ENCODE measurements at regions not wholly inside any gene's neighbourhood (a gene's known extent, or its start where the extent isn't known, plus 50 kb on each side); places are given as distances from the start of the nearest gene placed in this dataset.
"Not testable (repeated sequence)": the region's sequence is repeated elsewhere in the genome, so short reads cannot be mapped to it uniquely, and the experiment has no call there.

DNA sequence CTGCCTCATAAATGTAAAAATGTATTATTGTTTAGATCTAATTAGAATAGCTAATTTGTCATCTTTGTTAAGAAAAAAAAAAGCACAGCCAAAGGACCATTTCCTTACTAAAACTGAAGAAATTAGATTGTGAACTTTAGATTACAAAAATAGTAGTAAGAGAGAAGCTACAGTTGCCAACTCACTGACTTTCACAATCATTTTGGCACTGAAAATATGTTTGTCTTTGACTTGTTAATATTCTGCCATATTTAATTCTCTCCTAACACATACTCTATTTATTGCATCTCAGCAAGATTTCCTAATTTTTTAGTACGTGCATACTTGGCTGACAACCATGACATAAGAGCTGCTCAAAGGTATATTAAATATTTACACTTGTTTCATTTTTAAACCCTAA, 297.1 kb downstream of the TUSC1 start:
- DNase-seq (ENCODE audit: low spot score in 2 of 2) (no peak), ATAC-seq (no peak)
- H3K36me3 Mint-ChIP-seq = peaks cover 0 to 5% of the 10 kb centered on the region in 2 donors
- H3K27ac Mint-ChIP-seq = no peak overlapping the region
- H3K9me3 Mint-ChIP-seq = peaks cover 13 to 17% of the 10 kb centered on the region in 2 donors

DNA sequence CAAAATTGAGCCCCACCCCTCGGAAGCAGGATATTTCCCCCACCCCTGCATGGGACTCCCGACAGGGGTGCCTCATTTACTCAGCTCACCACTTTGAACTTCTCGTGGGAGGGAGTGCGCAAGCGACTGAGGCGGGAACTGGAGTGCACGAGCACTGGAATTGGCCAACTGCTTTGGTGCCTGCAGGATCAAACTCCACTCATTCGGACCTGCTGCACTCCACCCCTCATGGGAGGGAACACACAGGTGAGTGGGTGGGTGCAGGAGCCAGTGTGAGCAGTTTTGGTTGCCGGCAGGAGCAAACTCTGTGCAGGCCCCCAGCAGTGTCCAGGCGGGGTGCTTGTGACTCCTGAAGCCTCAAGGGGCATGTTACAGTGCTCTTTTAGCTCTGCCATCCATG, 301.2 kb downstream of the TUSC1 start:
- DNase-seq (ENCODE audit: low spot score in 2 of 2) (no peak), ATAC-seq (no peak)
- Mint-ChIP-seq H3K9me3 (peaks cover 10 to 19% of the 10 kb centered on the region in 2 donors), H3K27ac (no peak overlapping the region), H3K36me3 (peaks cover 0 to 5% of the 10 kb centered on the region in 2 donors)

DNA sequence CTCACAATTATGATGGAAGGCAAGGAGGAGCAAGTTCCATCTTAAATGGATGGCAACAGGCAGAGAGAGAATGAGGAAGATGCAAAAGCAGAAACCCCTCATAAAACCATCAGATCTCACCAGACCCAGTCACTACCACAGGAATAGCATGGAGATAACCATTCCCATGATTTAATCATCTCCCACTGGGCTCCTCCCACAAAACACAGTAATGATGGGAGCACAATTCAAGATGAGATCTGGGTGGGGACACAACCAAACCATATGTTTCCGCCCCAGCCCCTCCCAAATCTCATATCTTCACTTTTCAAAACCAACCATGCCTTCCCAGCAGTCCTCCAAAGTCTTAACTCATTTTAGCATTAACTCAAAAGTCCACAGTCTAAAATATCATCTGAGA, 304.0 kb downstream of the TUSC1 start:
- Mint-ChIP-seq H3K9me3 (peaks cover 17 to 19% of the 10 kb centered on the region in 2 donors), H3K36me3 (peaks cover 0 to 5% of the 10 kb centered on the region in 2 donors), H3K27ac (no peak overlapping the region)
- no peak for DNase-seq (ENCODE audit: low spot score in 2 of 2)
- ATAC-seq = no peak

DNA sequence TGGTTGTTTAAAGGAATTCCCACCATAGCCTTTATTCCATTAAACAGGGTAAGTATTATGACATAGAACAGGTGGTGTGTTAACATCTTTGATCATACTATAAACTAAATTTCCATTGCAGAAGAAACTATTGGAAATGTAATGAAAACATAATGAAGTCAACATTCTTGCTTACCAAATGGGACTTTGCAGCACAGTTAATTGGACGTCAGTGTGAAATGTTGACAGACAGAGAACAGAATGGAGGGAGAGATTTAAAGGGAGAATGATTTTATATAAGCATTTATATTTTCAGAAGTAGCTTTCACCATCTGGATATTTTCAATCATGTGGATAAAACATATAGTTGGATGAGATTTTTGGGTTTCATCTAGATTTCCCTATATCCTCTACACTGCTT, 311.3 kb downstream of the TUSC1 start:
- ATAC-seq (no peak), DNase-seq (ENCODE audit: low spot score in 2 of 2) (no peak)
- H3K9me3 Mint-ChIP-seq = peaks cover 16 to 20% of the 10 kb centered on the region in 2 donors
- H3K27ac Mint-ChIP-seq = no peak overlapping the region
- no peaks in the 10 kb centered on the region for H3K36me3 Mint-ChIP-seq

DNA sequence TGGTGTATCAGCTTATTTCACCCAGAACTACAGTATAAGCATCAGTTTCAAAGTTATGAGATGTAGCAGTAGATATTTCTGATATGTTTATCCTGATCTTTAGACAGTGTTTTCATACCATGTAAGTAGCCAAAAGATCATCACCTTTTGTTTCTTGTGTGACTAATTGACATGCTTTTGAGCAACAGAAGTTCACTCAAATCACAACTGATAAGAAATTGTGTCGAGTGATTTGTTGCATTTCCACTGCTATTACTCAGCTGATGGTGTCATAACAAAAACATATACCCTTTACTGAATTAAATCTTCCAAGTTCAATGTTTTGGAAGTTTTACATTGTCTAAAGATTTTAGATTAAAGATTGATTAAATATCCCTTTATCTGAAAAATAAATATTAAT, 324.5 kb downstream of the TUSC1 start:
- no peak overlapping the region for H3K27ac Mint-ChIP-seq
- H3K36me3 Mint-ChIP-seq = peaks cover 0 to 7% of the 10 kb centered on the region in 2 donors
- H3K9me3 Mint-ChIP-seq = peaks cover 18% of the 10 kb centered on the region in 2 donors
- DNase-seq (ENCODE audit: low spot score in 2 of 2) (no peak), ATAC-seq (no peak)

DNA sequence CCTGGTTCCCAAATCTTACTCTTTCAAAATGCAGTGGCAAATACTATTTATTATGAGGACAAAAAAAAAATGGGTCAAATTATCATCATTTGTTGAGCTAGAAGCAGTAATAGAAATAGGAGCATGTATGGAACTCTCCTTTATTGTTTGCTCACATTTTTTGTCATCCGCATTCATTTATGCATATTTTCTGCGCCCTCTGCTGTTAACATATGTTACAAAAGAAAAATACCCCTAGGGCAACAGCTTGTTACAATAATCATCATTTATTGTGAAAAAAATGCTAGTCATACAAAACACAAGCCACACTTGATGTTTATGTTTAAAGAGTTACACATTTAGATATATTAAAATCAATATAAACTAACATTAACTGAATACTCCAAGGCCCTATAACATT, 328.2 kb downstream of the TUSC1 start:
- no peak overlapping the region for H3K27ac Mint-ChIP-seq
- H3K36me3 Mint-ChIP-seq = no peaks in the 10 kb centered on the region
- H3K9me3 Mint-ChIP-seq = no peaks in the 10 kb centered on the region
- no peak for DNase-seq (ENCODE audit: low spot score in 2 of 2)
- ATAC-seq = no peak

DNA sequence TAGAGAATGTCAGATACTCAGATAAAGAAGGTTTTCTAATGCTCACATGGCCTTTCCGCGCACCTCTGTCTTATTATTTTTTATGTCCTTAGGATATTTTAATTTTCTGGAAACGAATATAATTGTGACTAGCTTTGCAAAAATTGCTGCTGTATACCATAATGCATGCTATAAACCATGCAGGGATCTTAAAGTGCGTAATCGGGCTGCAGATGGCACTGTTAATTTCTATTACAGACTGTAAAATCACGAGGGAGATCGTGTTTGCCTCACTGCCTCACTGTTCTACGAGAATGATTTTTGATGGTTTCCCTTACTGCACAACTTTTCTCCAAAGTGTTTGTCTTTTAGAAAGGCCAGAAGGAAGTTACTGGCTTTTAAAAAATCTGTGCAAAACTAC, 356.1 kb downstream of the TUSC1 start:
- H3K9me3 Mint-ChIP-seq = peaks cover 22 to 24% of the 10 kb centered on the region in 2 donors
- H3K36me3 Mint-ChIP-seq = no peaks in the 10 kb centered on the region
- DNase-seq (ENCODE audit: low spot score in 2 of 2) (no peak), ATAC-seq (no peak)
- H3K27ac Mint-ChIP-seq = no peak overlapping the region

DNA sequence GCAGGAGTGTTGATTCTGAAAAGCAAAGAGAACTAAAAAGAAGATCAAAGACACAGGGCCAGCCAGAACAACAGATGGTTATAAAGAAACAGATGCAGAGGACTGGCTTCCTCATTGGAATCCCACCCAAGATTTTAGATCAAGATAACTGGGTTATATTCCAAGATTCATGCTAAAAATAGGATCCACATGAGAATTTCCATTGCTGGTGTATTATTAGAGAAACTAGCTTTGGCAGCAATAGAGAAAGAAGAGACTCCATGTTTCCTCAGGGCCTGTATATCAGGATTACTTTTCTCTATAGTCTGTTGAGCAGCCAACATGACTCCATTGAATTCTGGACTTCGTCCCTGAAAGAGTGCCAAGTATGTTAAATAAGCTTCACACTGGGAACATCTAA, 367.3 kb downstream of the TUSC1 start:
- no peaks in the 10 kb centered on the region for H3K36me3 Mint-ChIP-seq
- no peak overlapping the region for H3K27ac Mint-ChIP-seq
- H3K9me3 Mint-ChIP-seq = peaks cover 11 to 24% of the 10 kb centered on the region in 2 donors
- DNase-seq (ENCODE audit: low spot score in 2 of 2) (no peak), ATAC-seq (no peak)

DNA sequence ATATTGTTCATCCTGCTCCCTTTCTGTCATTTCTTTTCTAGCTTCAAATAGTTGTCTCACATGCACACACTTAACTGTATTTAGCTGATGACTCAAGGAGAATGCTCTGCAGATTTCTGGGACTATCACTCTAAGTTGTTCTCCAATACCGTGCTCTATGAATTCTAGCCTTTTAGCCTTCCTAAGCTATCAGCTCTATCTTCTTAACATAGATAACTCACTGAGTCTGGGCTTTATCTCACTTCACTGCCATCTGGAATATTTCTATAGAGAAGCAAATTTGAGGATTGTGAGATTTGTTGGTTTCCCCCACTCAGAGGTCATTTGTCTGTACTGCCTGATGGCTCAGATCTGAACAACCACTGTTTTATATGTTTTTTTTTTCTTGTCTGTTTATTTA, 369.7 kb downstream of the TUSC1 start:
- H3K9me3 Mint-ChIP-seq = peaks cover 11 to 24% of the 10 kb centered on the region in 2 donors
- no peaks in the 10 kb centered on the region for H3K36me3 Mint-ChIP-seq
- no peak overlapping the region for H3K27ac Mint-ChIP-seq
- no peak for DNase-seq (ENCODE audit: low spot score in 2 of 2)
- ATAC-seq = no peak

DNA sequence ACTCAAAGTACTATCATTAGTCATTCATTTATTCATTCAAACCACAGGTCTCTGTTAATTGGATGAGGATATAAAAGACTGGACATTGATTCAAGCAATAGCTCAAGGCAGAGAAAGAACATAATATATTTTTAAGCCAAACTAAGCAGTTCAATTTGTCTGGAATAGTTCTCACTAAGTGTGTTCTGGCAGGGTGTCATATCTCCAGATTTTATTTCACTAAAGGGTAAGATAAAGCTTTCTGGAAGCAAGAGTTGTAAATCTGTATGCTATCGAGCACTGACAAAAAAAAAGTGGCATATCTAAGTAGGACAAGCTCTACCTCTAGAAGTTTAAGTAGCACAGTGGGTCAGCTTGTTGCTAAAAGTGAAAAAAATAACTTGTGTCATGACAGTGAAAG, 375.6 kb downstream of the TUSC1 start:
- Mint-ChIP-seq H3K36me3 (peaks cover 0 to 5% of the 10 kb centered on the region in 2 donors), H3K9me3 (peaks cover 13 to 18% of the 10 kb centered on the region in 2 donors), H3K27ac (no peak overlapping the region)
- DNase-seq (ENCODE audit: low spot score in 2 of 2) (no peak), ATAC-seq (no peak)

DNA sequence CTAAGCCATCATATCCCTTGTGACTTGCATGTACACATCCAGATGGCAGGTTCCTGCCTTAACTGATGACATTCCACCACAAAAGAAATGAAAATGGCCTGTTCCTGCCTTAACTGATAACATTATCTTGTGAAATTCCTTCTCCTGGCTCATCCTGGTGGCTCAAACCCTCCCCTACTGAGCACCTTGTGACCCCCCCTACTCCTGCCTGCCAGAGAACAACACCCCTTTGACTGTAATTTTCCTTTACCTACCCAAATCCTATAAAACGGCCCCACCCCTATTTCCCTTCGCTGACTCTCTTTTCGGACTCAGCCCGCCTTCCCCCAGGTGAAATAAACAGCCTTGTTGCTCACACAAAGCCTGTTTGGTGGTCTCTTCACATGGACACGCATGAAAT, 390.0 kb downstream of the TUSC1 start:
- peaks cover 18 to 19% of the 10 kb centered on the region in 2 donors for H3K9me3 Mint-ChIP-seq
- H3K36me3 Mint-ChIP-seq; DNase-seq (ENCODE audit: low spot score in 2 of 2); ATAC-seq; H3K27ac Mint-ChIP-seq: not testable (repeated sequence)

DNA sequence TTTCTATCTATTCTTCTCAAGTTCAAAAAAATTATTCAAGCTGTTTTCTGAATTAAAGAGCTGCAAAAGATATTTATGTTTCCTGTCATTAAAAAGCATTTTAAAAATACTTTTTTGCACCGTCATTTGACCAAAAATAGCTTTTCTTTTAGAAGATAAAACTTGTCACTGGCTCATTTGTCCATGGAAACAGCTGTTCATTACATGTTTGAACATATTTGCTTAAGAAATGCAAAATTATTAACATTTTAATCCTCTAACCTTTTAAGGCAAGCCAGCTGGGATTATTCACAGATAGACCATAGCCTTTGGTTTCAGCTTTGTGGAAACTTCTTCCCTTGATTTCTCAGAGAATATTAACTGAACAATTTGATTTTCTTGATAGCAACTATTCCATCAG, 393.9 kb downstream of the TUSC1 start:
- H3K9me3 Mint-ChIP-seq = peaks cover 16 to 17% of the 10 kb centered on the region in 2 donors
- no peak for ATAC-seq

DNA sequence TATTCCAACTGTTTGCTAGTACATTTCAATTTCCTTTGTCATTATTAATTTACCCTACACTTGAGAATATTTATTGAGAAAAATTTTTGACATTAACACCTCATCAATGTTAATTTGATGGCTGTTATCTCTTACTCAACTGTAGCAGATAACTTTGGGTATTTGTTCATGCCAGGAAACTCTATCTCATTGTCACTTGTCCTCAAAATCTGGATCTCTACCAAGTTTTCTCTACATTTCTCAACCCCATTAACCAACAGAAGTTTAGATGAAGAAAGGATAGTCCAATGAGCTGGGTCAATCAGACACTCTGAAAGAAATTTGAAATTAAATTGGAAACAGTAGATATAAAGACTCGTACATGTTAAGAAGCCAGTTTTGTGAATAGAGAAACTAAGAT, 395.3 kb downstream of the TUSC1 start:
- peaks cover 3 to 5% of the 10 kb centered on the region in 2 donors for H3K9me3 Mint-ChIP-seq

More for the DNA sequence above, 393.9 kb downstream of the TUSC1 start:
- DNase-seq (ENCODE audit: low spot score in 2 of 2) = no peak
- peaks cover 0 to 8% of the 10 kb centered on the region in 2 donors for H3K36me3 Mint-ChIP-seq
- H3K27ac Mint-ChIP-seq = no peak overlapping the region

DNA sequence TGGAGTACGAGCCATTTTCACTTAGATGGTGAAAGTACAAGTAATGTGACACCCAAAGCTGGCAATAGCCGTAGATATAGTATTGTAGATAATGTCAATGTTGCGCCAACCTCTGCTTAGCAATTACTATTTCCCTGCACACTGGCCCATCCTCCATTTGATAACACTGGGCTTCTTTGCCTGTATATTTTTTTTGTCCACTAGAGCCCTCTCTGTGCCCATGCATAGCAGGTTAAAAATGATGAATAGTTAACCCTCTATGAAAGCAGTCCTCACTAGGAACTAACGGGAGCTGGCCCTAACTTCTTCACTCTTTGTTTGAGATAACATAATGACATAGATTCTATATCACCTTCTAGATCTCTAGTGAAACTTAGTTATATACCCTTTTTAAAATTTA, 416.8 kb downstream of the TUSC1 start:
- DNase-seq (ENCODE audit: low spot score in 2 of 2) (no peak), ATAC-seq (no peak)
- Mint-ChIP-seq H3K27ac (no peak overlapping the region), H3K36me3 (no peaks in the 10 kb centered on the region), H3K9me3 (peaks cover 19 to 27% of the 10 kb centered on the region in 2 donors)

More for the DNA sequence above, 395.3 kb downstream of the TUSC1 start:
- H3K27ac Mint-ChIP-seq = no peak overlapping the region
- H3K36me3 Mint-ChIP-seq = no peaks in the 10 kb centered on the region
- DNase-seq (ENCODE audit: low spot score in 2 of 2) (no peak), ATAC-seq (no peak)

DNA sequence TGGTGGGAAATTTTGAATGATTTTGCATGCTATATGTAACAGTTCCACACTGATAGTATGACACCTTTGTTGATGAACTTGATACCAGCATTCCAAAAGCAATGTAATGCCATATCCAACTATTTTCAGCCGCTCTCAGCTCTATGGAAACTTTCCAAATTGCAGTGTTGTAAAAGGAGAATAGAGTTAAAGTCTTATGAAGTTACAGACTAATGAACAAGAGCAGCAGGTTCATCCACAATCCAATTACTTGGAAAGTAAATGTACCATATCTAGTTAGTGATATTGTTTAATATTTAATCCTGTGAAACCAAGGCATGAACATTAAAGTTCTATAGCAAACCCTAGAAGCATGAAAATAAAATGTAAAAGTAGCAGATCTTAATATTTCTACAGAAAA, 418.2 kb downstream of the TUSC1 start:
- no peak for DNase-seq (ENCODE audit: low spot score in 2 of 2)
- Mint-ChIP-seq H3K36me3 (no peaks in the 10 kb centered on the region), H3K9me3 (peaks cover 19 to 29% of the 10 kb centered on the region in 2 donors), H3K27ac (no peak overlapping the region)
- ATAC-seq = no peak

DNA sequence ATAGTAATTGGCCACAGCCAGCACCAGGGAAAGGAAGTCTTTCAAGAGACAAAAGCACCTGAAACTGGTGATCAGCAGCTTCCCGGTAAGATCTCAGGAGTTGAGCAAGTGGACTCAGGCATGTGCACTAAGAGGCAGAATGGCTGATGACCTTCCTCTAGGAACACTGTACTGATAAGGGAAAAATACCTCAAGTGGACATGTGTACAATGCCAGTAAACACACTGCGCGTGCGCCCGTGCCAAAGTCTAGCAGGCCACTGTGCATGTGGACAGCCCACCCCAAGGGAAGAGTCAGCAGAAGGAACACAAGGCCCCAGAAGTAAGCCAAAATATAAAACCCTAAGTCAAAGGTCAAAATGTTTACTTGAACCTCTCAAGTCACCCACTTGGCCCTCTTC, 423.0 kb downstream of the TUSC1 start:
- H3K36me3 Mint-ChIP-seq = no peaks in the 10 kb centered on the region
- no peak for ATAC-seq
- no peak for DNase-seq (ENCODE audit: low spot score in 2 of 2)
- peaks cover 10 to 18% of the 10 kb centered on the region in 2 donors for H3K9me3 Mint-ChIP-seq
- H3K27ac Mint-ChIP-seq = no peak overlapping the region

DNA sequence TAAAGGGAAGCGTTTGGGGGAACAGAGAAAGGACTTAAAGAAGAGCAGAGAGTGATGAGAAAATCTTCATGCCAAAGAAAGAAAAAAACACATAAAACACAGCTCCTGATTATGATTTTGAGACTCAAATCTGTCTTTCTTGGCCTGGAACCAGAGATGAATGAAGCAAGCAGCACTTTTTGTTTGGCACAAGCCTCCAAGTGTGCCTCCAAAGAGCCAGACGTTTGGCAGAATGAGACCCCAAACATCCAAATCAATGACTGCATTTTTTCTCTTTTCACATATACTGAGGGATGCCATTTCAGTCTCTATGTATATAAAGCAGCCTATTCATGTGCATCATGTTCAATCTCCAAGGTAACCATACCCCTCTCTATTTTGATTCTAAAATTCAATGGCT, 424.2 kb downstream of the TUSC1 start:
- Mint-ChIP-seq H3K27ac (no peak overlapping the region), H3K36me3 (no peaks in the 10 kb centered on the region), H3K9me3 (peaks cover 14 to 18% of the 10 kb centered on the region in 2 donors)
- ATAC-seq (no peak), DNase-seq (ENCODE audit: low spot score in 2 of 2) (no peak)

DNA sequence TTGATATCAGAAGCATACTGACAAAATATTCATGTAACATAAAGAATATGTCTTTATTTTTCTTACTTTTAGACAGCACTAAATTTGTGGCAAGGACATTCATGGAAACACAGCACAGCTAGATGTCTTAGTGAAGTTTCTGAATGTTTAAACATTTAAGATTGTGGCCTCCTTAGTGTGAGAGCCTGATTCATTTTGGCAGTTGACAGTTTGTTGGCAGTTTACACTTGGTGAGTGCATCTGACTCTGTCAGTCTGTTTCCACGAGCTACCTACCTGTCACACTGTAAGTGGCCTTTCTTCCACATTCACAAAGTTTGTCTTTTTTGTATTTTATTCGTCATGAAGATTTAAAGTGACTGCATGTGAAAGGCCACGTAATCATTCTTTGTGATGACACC, 436.8 kb downstream of the TUSC1 start:
- H3K27ac Mint-ChIP-seq = no peak overlapping the region
- DNase-seq (ENCODE audit: low spot score in 2 of 2) (no peak), ATAC-seq (no peak)
- peaks cover 0 to 5% of the 10 kb centered on the region in 2 donors for H3K36me3 Mint-ChIP-seq
- H3K9me3 Mint-ChIP-seq = peaks cover 15 to 18% of the 10 kb centered on the region in 2 donors
